ENCODE measurements at regions not wholly inside any gene's neighbourhood (a gene's known extent, or its start where the extent isn't known, plus 50 kb on each side); places are given as distances from the start of the nearest gene placed in this dataset.

- TF ChIP-seq CTCF (IDR thresholded peaks at IDR 0.05) = no peak
- Histone ChIP-seq H3K27me3 (no peaks in the 10 kb centered on the region), H3K9me3 (no peaks in the 10 kb centered on the region), H3K27ac (no peak overlapping the region), H3K36me3 (no peaks in the 10 kb centered on the region), H3K4me3 (no peak overlapping the region), H3K4me1 (no peaks in the 10 kb centered on the region)
- no peak for DNase-seq
- intact Hi-C loops (cut with DNase I) = no loop called here
- no peak for ATAC-seq
These were observed 68.3 kb upstream of the ATF7IP2 start for GRCh38 chr16:10317425-10318001.

GRCh38 chr16:10318798-10319500 lies 66.9 kb upstream of the ATF7IP2 start:
- DNase-seq = no peak
- no peaks in the 10 kb centered on the region for H3K27me3 ChIP-seq
- intact Hi-C loops (cut with DNase I) = no loop called here
- no peak overlapping the region for H3K4me3 ChIP-seq
- no peaks in the 10 kb centered on the region for H3K9me3 ChIP-seq
- no peaks in the 10 kb centered on the region for H3K36me3 ChIP-seq
- TF ChIP-seq CTCF (IDR thresholded peaks at IDR 0.05) = no peak
- no peaks in the 10 kb centered on the region for H3K4me1 ChIP-seq
- ATAC-seq = no peak
- no peak overlapping the region for H3K27ac ChIP-seq

GRCh38 chr16:10321407-10322387 lies 64.2 kb upstream of the ATF7IP2 start:
- no peaks in the 10 kb centered on the region for H3K36me3 ChIP-seq
- no peak overlapping the region for H3K4me3 ChIP-seq
- no peaks in the 10 kb centered on the region for H3K27me3 ChIP-seq
- H3K4me1 ChIP-seq = no peaks in the 10 kb centered on the region
- H3K27ac ChIP-seq = no peak overlapping the region
- ATAC-seq = no peak
- intact Hi-C loops (cut with DNase I) = no loop called here
- DNase-seq = no peak
- no peak for TF ChIP-seq CTCF (IDR thresholded peaks at IDR 0.05)
- no peaks in the 10 kb centered on the region for H3K9me3 ChIP-seq

- Histone ChIP-seq H3K4me3 (no peak overlapping the region), H3K27ac (no peak overlapping the region), H3K9me3 (no peaks in the 10 kb centered on the region)
These were observed 62.9 kb upstream of the ATF7IP2 start for GRCh38 chr16:10322723-10323527.

More at GRCh38 chr16:10322723-10323527, 62.9 kb upstream of the ATF7IP2 start:
- DNase-seq (no peak), ATAC-seq (no peak)
- Histone ChIP-seq H3K4me1 (no peaks in the 10 kb centered on the region), H3K36me3 (no peaks in the 10 kb centered on the region), H3K27me3 (no peaks in the 10 kb centered on the region)
- intact Hi-C loops (cut with DNase I) = no loop called here
- no peak for TF ChIP-seq CTCF (IDR thresholded peaks at IDR 0.05)
